Stimulated activated naive CD8-positive, alpha-beta T cell treated with anti-CD3 and anti-CD28 coated beads, Interleukin-15, amount 100 ng/mL, for 72 hours (primary cell): ENCODE measurements at regions not wholly inside any gene's neighbourhood (a gene's known extent, or its start where the extent isn't known, plus 50 kb on each side); places are given as distances from the start of the nearest gene placed in this dataset.

Experiments
- ATAC-seq: fragments of 150-1000 bp; cut with Tn5 transposase; 2 replicates; pipeline ENCODE4 v1.10.0; 2021; ENCODE audit warnings: mild to moderate bottlenecking, moderate library complexity
- DNase-seq, 2 donors: peaks; one replicate each; pipeline ENCODE4 v3.0.0; 2021 to 2022
- H3K27ac Mint-ChIP-seq, 2 donors: one replicate each; pipeline ENCODE4 v1.8.0; 2022; ENCODE audit warnings: mild to moderate bottlenecking in 2 of 2, mixed read lengths in 2 of 2, moderate library complexity in 2 of 2
- H3K27me3 Mint-ChIP-seq: one replicate; pipeline ENCODE4 v1.8.0; 2022; ENCODE audit warnings: mixed read lengths
- H3K4me1 Mint-ChIP-seq: one replicate; pipeline ENCODE4 v1.8.0; 2022; ENCODE audit warnings: mild to moderate bottlenecking, mixed read lengths
- H3K4me3 Mint-ChIP-seq, 2 donors: one replicate each; pipeline ENCODE4 v1.8.0; 2022; ENCODE audit warnings: mild to moderate bottlenecking in 2 of 2, mixed read lengths in 2 of 2, moderate library complexity in 1 of 2
- H3K9me3 Mint-ChIP-seq, 2 donors: one replicate each; pipeline ENCODE4 v1.8.0; 2022; ENCODE audit warnings: mixed read lengths in 2 of 2

GRCh38 chr2:12819103-12819475 lies 102.4 kb downstream of the TRIB2 start:
- Mint-ChIP-seq H3K9me3 (no peaks in the 10 kb centered on the region), H3K4me1 (peaks cover 30% of the 10 kb centered on the region), H3K4me3 (no peak overlapping the region), H3K27ac (no peak overlapping the region), H3K27me3 (peaks cover 34% of the 10 kb centered on the region)
- ATAC-seq: no peak
- no peak for DNase-seq

- Mint-ChIP-seq H3K4me1 (peaks cover 30% of the 10 kb centered on the region), H3K9me3 (no peaks in the 10 kb centered on the region), H3K27ac (no peak overlapping the region), H3K27me3 (peaks cover 36% of the 10 kb centered on the region), H3K4me3 (no peak overlapping the region)
- ATAC-seq (no peak), DNase-seq (no peak)
Measured at GRCh38 chr2:12819721-12820120, 103.0 kb downstream of the TRIB2 start.

GRCh38 chr2:12821656-12822055 lies 104.9 kb downstream of the TRIB2 start:
- ATAC-seq: no peak
- DNase-seq: no peak
- H3K27ac Mint-ChIP-seq: no peak overlapping the region
- H3K27me3 Mint-ChIP-seq: peaks cover 38% of the 10 kb centered on the region
- peaks cover 23% of the 10 kb centered on the region for H3K4me1 Mint-ChIP-seq
- no peaks in the 10 kb centered on the region for H3K9me3 Mint-ChIP-seq
- H3K4me3 Mint-ChIP-seq: no peak overlapping the region

- ATAC-seq (no peak), DNase-seq (no peak)
- peaks cover 43% of the 10 kb centered on the region for H3K27me3 Mint-ChIP-seq
- peaks cover 6% of the 10 kb centered on the region for H3K4me1 Mint-ChIP-seq
- no peaks in the 10 kb centered on the region for H3K9me3 Mint-ChIP-seq
- no peak overlapping the region for H3K4me3 Mint-ChIP-seq
- no peak overlapping the region for H3K27ac Mint-ChIP-seq
Measured at GRCh38 chr2:12824351-12824777, 107.6 kb downstream of the TRIB2 start.

GRCh38 chr2:12824778-12825379 lies 108.1 kb downstream of the TRIB2 start:
- Mint-ChIP-seq H3K9me3 (no peaks in the 10 kb centered on the region), H3K27me3 (peaks cover 39% of the 10 kb centered on the region), H3K4me3 (no peak overlapping the region), H3K4me1 (peaks cover 1% of the 10 kb centered on the region), H3K27ac (no peak overlapping the region)
- ATAC-seq (no peak), DNase-seq (no peak)

GRCh38 chr2:12826781-12827180 lies 110.0 kb downstream of the TRIB2 start:
- Mint-ChIP-seq H3K27me3 (peaks cover 31% of the 10 kb centered on the region), H3K27ac (peak overlapping the region in 1 of 2 donors; percentile 48), H3K4me1 (no peaks in the 10 kb centered on the region), H3K4me3 (no peak overlapping the region), H3K9me3 (no peaks in the 10 kb centered on the region)
- ATAC-seq (no peak), DNase-seq (no peak)

GRCh38 chr2:12827721-12828120 lies 111.0 kb downstream of the TRIB2 start:
- no peaks in the 10 kb centered on the region for H3K4me1 Mint-ChIP-seq

GRCh38 chr2:12828980-12829379 lies 112.2 kb downstream of the TRIB2 start:
- peaks cover 27% of the 10 kb centered on the region for H3K27me3 Mint-ChIP-seq
- no peak overlapping the region for H3K4me3 Mint-ChIP-seq
- no peaks in the 10 kb centered on the region for H3K9me3 Mint-ChIP-seq
- H3K27ac Mint-ChIP-seq: no peak overlapping the region
- ATAC-seq: no peak
- H3K4me1 Mint-ChIP-seq: no peaks in the 10 kb centered on the region
- DNase-seq: no peak

More at GRCh38 chr2:12827721-12828120, 111.0 kb downstream of the TRIB2 start:
- H3K9me3 Mint-ChIP-seq: no peaks in the 10 kb centered on the region
- H3K4me3 Mint-ChIP-seq: no peak overlapping the region
- DNase-seq (no peak), ATAC-seq (no peak)
- peaks cover 34% of the 10 kb centered on the region for H3K27me3 Mint-ChIP-seq
- no peak overlapping the region for H3K27ac Mint-ChIP-seq

GRCh38 chr2:12831016-12831415 lies 114.3 kb downstream of the TRIB2 start:
- no peaks in the 10 kb centered on the region for H3K4me1 Mint-ChIP-seq
- no peak for ATAC-seq
- peaks cover 34% of the 10 kb centered on the region for H3K27me3 Mint-ChIP-seq
- no peak for DNase-seq
- no peak overlapping the region for H3K4me3 Mint-ChIP-seq
- H3K9me3 Mint-ChIP-seq: no peaks in the 10 kb centered on the region
- no peak overlapping the region for H3K27ac Mint-ChIP-seq

GRCh38 chr2:12834239-12834638 lies 117.5 kb downstream of the TRIB2 start:
- H3K4me1 Mint-ChIP-seq: no peaks in the 10 kb centered on the region
- no peak for DNase-seq
- H3K27ac Mint-ChIP-seq: no peak overlapping the region
- H3K4me3 Mint-ChIP-seq: no peak overlapping the region
- ATAC-seq: no peak
- H3K27me3 Mint-ChIP-seq: peaks cover 28% of the 10 kb centered on the region
- H3K9me3 Mint-ChIP-seq: no peaks in the 10 kb centered on the region

- H3K4me3 Mint-ChIP-seq: no peak overlapping the region
- no peak for ATAC-seq
- no peak overlapping the region for H3K27ac Mint-ChIP-seq
- no peaks in the 10 kb centered on the region for H3K9me3 Mint-ChIP-seq
- H3K27me3 Mint-ChIP-seq: peaks cover 41% of the 10 kb centered on the region
- no peaks in the 10 kb centered on the region for H3K4me1 Mint-ChIP-seq
- DNase-seq: no peak
Measured at GRCh38 chr2:12835733-12836132, 119.0 kb downstream of the TRIB2 start.

GRCh38 chr2:12839339-12839738 lies 122.6 kb downstream of the TRIB2 start:
- ATAC-seq: no peak
- H3K4me3 Mint-ChIP-seq: no peak overlapping the region
- H3K9me3 Mint-ChIP-seq: no peaks in the 10 kb centered on the region
- no peak for DNase-seq
- H3K27ac Mint-ChIP-seq: no peak overlapping the region
- peaks cover 54% of the 10 kb centered on the region for H3K27me3 Mint-ChIP-seq
- no peaks in the 10 kb centered on the region for H3K4me1 Mint-ChIP-seq

- no peak overlapping the region for H3K27ac Mint-ChIP-seq
- peaks cover 43% of the 10 kb centered on the region for H3K27me3 Mint-ChIP-seq
- no peaks in the 10 kb centered on the region for H3K9me3 Mint-ChIP-seq
- DNase-seq (no peak), ATAC-seq (no peak)
- no peaks in the 10 kb centered on the region for H3K4me1 Mint-ChIP-seq
- H3K4me3 Mint-ChIP-seq: no peak overlapping the region
Measured at GRCh38 chr2:12841021-12841420, 124.3 kb downstream of the TRIB2 start.

- Mint-ChIP-seq H3K4me3 (no peak overlapping the region), H3K27me3 (peaks cover 38% of the 10 kb centered on the region), H3K4me1 (no peaks in the 10 kb centered on the region), H3K9me3 (no peaks in the 10 kb centered on the region), H3K27ac (no peak overlapping the region)
- ATAC-seq (no peak), DNase-seq (no peak)
Measured at GRCh38 chr2:12842917-12843316, 126.2 kb downstream of the TRIB2 start.

GRCh38 chr2:12844511-12844910 lies 127.8 kb downstream of the TRIB2 start:
- ATAC-seq: no peak
- no peak for DNase-seq
- no peaks in the 10 kb centered on the region for H3K4me1 Mint-ChIP-seq
- no peak overlapping the region for H3K27ac Mint-ChIP-seq
- H3K4me3 Mint-ChIP-seq: no peak overlapping the region
- peaks cover 51% of the 10 kb centered on the region for H3K27me3 Mint-ChIP-seq
- H3K9me3 Mint-ChIP-seq: no peaks in the 10 kb centered on the region

GRCh38 chr2:12847694-12848575 lies 131.2 kb downstream of the TRIB2 start:
- no peaks in the 10 kb centered on the region for H3K4me1 Mint-ChIP-seq

More at GRCh38 chr2:12847694-12848575, 131.2 kb downstream of the TRIB2 start:
- H3K27ac Mint-ChIP-seq: no peak overlapping the region
- no peaks in the 10 kb centered on the region for H3K9me3 Mint-ChIP-seq
- no peak overlapping the region for H3K4me3 Mint-ChIP-seq
- no peak for DNase-seq
- H3K27me3 Mint-ChIP-seq: peaks cover 42% of the 10 kb centered on the region
- no peak for ATAC-seq
